ENCODE measurements at regions not wholly inside any gene's neighbourhood (a gene's known extent, or its start where the extent isn't known, plus 50 kb on each side); places are given as distances from the start of the nearest gene placed in this dataset.
"Not testable (repeated sequence)": the region's sequence is repeated elsewhere in the genome, so short reads cannot be mapped to it uniquely, and the experiment has no call there.

DNA sequence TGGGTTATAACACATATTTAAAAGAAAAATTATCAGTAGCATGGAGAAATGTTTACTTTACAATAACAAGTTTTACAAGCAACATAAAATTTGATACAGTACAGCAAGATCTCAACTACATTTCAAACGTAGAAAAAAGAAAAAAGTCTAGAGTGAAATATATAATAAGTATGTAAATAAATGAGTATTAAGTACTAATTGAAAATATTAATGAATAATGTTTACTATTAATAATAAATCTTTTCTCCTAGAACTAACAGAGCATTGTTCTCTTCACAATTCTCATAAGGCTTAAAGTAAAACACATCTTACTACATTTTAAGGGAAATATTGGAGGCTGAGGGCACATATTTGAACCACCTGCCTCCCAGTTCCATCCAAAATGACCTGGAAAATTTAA is 72.1 kb downstream of the TMEM212 start:
- peak; percentile 19 for FAIRE-seq

DNA sequence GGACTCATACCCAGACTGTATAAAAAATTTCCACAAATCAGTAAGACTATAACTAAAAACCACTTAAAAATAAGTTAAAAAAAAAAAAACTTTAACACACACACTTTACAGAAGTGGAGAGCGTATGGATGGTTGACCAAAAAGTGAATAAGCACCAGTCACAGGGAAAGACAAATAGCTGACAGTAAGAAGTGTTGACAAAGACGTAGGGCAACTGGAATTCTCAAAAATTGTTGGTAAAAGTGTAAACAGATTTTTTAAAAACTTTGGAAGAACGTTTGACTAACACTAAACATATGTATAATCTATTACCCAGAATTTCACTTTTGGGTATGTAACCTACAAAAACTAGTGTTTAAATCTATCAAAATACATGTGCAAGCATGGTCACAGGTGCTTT is 73.7 kb downstream of the TMEM212 start:
- FAIRE-seq, result no peak

DNA sequence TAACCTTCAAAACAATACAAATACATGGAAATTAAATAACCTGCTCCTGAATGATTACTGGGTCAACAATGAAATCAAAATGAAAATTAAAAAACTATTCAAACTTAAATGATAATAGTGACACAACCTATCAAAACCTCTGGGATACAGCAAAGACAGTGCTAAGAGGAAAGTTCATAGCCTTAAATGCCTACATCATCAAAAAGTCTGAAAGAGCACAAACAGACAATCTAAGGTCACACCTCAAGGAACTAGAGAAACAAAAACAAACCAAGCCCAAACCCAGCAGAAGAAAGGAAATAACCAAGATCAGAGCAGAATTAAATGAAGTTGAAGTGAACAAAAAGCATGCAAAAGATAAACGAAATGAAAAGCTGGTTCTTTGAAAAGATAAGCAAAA is 79.5 kb downstream of the TMEM212 start:
- FAIRE-seq, result not testable (repeated sequence)

DNA sequence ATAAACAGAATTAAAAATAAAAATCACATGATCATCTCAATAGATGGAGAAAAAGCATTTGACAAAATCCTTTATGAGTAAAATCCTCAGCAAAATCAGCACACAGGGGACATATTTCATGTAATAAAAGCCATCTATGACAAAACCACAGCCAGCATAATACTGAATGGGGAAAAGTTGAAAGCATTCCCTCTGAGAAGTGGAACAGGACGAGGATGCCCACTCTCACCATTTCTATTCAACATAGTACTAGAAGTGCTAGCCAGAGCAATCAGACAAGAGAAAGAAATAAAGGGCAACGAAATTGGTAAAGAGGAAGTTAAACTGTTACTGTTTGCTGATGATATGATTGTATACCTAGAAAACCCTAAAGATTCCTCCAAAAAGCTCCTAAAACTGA is 80.5 kb downstream of the TMEM212 start:
- FAIRE-seq, result not testable (repeated sequence)

DNA sequence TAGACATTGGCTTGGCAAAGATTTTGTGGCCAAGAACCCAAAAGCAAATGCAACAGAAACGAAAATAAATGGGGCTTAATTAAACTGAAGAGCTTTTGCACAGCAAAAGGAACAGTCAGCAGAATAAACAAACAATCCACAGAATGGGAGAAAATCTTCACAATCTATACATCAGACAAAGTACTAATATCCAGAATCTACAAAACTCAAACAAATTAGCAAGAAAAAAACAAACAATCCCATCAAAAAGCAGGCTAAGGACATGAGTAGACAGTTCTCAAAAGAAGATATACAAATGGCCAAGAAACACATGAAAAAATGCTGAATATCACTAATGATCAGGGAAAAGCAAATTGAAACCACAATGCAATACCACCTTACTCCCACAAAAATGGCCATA is 81.7 kb downstream of the TMEM212 start:
- FAIRE-seq, result not testable (repeated sequence)

DNA sequence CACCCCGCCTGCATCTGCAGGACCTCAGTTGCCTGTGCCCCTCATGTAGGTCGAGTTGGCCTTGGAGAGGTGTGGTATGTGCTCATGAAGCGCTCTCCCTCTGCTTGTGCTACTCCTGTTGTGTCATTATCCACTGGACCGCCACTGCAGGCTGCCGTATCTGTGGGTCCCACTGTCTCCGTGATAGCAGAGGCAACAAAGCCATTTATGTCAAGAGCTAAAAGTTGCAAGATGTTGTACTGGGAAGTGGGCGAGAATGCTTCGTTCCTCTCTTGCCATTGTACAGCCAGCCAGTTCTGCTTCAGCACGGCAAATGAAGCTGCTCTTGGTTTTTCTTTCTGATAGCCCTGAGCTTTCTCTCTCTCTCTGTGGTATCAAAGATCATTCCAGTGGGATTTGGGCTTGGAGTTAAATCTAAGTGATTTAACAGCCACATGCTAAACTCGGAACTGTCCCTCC is 89.0 kb downstream of the TMEM212 start:
- FAIRE-seq, result no peak

DNA sequence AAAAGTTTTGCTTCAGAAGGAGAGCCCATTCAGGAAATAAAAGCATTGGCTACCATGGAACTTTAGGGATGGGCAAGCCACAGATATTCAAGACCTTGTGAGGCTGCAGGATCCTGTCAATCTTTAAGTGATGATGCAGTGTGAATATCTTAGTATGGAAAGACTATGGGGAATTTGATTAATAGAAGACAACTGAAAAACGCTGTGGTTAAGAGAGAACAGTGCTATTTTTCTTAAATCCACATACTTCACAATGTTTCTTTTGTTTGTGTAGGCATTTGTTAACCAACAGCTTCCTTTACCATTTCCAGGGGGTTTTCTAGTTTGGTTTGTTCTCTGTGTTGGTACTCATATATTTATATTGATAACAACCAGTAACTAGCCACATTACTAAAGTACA is 90.3 kb downstream of the TMEM212 start:
- no peak for FAIRE-seq

DNA sequence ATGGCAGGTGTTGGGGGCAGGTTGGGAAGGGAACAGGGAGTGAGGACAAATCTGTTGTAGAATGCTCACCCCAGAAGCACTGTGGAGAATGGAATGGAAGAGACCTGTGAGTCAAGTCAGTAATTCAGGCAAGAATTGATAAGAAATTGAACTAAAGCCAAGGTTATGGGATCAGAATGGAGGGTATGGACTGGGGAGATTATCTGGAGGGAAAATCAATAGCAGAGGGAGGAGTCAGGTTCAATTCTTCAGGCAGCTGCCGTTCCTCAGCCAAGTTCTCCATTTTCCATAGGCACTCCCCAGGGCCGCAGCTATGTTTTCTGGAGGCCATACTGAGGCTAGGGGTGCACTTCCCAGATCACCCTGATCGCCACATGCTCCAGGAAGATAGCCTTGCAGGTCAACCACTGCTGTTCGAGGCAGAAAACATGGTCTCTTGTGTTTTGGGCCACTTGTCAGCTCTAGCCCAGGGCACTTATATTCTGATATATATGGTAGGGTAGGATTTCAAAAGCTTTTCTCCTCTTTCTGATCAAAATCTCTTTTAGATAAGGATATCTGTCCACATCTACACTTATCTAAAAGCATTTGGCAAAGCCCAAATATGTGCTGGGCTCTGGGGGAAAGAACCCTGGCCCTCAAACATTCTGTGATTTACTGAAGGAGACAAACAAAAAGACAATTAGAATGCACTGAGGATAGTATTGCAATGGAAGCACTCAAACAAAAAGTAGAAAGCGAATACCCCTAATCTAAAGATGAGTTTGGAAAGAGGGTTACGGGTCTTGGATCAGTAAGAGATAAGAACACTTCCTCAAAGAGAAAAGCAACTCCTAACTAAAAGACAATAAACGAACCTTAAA is 92.3 kb downstream of the TMEM212 start:
- no peak for FAIRE-seq

DNA sequence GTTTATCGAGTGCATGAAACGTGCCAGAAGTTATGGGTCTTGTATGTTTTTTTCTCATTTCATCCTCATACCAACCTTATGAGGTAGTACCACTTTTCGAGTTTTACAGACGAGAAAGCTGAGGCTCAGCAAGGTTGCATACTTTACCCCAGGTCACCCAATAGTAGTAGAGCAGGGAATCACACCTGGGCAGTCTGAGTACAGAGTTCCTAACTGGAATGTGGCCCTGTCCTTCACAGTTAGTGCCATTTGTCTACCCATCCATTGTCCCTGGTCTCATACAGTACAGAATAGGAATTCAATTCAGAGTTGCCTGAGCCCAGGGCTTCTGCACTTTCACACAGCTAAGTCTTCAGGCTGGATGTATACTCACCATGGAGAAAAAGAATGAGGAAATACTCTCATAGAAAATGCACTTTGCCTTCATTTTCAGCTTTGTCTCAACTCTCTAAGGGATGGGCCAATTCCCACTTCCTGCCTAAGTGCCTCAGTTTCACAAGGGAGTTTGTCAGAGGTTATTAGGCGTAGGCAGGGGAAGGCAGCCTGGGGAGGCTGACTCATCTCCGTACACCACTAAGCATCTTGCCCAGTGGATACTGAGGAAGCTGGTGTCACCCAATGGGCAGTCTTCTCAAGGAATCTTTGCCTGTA is 93.2 kb downstream of the TMEM212 start:
- no peak for FAIRE-seq

DNA sequence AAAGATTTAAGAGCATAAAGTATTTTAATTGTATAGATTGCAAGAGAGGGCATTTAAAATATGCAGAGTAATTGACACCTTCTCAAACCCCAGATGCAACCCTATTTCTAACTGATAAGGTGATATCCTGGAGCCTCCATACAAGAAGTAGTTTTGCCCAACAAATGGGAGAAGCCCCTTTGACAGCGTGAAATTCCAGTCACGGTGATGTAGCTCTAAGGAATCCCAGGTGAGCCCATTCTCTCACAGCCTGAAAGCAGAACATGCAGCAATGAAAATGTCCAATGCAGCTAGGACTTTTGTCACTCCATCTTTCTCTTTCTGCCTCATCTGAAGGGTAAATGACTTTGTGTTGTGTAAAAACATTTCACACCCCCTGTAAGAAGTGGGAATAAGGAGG is 96.4 kb downstream of the TMEM212 start:
- FAIRE-seq, result no peak

DNA sequence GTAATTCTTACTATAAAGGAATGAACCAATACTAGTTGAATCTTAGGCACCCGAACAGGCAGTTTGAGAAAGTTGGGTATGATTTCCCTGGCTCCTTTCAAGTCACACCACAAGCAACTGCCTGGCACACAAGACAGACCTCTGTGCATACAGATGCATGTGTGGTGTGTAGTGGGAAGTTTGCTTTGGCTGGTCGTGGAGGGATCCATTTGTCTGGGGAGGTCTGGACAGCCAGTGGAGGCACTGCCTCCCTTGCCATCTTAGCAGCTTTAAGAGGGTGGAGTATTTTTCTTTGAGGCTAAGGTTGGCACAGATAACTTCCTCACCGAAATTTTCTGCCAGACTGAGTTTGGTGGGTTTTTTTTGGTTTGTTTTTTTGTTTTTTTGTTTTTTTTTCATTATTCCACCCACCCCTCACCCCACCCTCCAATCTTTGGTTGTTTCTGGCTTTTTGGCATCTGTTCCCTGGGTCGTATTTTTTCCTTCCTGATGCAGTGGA is 97.1 kb downstream of the TMEM212 start:
- FAIRE-seq, result no peak

DNA sequence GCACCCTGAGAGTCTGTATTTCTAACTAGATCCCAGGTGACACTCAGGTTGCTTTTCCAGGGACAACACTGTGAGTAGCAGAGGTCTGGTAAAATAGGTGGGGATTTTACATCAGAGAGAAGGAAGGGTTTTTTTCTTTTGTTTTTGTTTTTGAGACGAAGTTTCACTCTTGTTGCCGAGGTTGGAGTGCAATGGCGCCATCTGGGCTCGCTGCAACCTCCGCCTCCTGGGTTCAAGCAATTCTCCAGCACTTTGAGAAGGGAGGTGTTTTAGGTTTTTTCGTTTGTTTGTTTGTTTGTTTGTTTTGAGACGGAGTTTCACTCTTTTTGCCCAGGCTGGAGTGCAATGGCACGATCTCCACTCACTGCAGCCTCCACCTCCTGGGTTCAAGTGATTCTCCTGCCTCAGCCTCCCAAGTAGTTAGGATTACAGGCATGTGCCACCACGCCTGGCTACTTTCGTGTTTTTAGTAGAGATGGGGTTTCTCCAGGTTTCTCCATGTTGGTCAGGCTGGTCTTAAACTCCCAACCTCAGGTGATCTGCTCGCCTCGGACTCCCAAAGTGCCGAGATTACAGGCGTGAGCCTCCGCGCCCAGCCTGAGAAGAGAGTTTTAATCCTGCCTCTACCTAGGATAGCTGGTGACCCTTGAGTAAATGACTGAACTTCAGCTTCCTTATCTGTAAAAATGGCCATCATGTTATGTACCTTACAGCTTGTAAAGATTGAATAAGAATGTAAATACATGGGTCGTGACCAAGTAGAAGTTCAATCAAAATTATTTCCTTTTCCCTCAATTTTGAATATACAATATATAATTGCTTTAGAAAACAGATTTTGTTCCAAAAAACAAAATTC is 95.9 kb upstream of the FNDC3B start:
- FAIRE-seq, result no peak

DNA sequence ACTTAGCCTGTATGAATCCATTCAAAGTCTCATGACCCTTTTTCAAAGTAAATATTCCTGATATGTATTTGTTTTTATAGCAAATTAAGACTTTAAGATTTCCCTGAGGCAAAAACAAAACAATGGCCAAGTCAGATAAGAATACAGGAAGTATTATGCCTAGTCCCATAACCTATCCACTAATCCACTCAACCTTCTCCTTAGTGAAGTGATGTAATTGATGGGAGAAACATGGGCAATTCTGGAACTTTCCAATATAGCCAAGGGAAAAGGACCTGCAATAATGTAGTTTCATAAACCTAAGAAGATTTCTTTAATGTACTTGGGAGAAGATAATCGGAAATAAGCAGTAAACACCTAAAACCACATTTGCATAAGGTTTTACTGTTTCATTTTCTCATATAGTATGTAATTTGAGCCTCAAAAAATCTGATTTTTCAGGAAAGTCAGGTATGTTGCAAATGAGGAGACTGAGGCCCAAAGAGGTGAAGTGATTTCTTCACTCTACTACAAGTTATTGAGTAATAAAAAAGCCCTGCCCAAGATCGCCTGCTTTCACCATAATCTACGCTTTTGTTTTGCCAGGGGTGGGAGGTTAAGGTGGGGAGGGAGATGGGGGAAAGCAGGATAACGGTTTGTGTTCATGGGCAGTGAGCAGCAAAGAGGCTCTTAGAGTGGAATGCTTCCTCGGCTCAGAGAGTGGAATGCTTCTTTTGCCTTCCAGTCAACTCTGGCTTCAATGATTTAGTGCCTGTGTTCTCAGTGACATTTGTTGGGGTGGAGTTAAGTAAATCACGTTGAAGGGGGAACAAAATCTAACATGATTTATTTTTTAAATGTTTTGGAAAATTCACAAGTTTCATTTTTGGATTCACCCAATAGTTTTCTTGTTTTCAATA is 95.0 kb upstream of the FNDC3B start:
- FAIRE-seq, result peak; percentile 46

DNA sequence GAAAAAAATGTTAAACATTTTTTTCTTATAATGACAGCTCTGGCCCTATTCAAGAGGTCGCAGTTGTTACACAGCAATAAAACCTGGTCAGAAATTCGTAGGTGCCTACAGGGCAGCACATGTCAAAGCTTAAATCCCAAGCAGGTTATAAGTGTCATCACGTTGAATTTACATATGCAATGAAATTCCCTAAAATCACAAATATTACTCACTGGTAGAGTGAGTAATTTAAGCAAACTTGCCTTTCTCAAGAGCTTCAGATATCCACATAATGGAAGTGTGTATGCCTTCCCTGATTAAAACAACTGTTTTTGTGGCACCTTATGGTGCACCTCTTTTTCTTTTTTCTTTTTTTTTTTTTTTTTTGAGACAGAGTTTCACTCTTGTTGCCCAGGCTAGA is 90.7 kb upstream of the FNDC3B start:
- no peak for FAIRE-seq

DNA sequence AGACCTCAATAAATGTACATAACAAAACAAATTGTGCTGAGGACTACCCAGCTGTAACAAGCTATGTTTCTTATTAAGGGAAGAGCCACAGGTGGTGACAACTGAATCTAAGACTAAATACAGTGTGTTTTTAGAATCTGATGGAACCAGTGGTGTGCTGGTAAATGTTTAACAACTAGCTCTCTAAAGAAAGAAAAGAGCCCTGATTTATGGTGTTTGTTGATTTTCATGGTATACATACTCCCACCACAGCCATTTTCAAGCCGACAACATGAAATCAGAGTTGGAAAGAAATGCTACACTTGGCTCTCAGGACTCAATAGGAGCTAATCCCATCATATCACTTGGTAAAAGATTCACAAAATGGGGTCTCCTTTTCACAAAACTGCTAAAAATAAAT is 89.8 kb upstream of the FNDC3B start:
- FAIRE-seq, result no peak

DNA sequence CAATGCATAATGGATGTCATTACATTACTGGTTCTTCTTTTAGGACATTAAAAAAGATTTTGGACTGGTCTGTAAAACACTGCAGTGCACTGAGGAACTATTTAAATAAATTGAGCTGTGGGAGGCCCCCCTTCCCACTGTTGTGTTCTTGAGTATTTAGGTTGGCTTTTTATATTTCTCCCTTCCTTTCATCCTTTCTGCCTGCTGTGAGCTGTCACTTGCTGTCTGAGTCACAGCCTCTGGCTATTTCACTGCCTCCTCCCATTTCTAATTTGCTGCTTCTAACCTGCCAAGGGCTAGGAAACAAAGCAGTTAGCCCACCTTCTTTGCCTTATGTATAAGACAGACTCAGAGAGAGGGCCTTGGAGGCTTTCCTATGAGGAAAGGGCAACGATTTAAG is 89.0 kb upstream of the FNDC3B start:
- no peak for FAIRE-seq

DNA sequence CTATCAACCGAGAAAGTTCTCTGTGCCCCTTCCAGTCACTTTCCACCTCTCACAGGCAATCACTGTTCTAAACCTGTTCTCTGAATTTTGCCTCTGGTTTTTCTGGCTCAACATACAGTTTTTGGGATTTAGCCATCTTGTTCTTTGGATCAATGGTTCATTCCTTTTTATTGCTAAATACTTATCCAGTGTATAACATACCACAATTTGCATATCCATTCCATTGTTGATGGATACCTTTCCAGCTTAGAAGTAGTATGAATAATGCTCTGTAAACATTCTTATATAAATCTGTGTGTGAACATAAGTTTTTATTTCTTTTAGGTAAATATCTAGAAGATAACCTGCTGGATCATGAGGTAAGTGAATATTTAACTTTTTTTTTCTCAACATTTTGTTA is 87.8 kb upstream of the FNDC3B start:
- FAIRE-seq, result no peak

DNA sequence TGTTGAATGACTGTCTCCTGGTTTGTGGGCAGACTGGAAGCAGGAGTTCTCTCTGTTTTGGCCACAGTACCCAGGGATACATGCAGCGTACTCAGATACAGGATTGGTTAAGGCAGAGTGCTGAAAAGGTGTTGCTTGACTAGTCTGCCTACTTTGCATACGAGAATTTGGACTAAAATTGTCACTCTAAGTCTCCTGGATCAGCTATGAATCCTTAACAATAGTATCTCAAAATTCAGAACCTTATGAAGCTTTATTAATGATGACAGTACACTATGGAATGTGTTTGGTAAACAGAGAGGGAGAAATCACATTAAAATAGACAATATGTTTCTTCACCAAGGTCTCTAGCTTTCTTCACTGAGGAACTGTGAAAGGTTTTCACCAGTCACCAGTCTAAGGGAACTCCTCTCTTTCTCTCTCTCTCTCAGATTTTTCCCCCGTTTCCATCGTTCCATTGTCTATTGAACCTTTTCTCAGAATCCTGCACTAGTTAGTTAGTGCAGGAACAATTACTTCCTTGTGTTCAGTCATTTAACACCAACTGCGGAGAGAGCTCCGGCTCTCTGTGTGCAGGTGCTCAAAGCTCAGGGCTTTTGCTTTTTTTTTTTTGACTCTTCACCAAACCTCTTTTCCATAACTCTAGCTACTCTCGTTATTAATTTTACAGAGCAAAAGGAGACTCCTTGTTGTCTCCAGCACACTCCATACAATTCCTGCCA is 85.9 kb upstream of the FNDC3B start:
- no peak for FAIRE-seq

DNA sequence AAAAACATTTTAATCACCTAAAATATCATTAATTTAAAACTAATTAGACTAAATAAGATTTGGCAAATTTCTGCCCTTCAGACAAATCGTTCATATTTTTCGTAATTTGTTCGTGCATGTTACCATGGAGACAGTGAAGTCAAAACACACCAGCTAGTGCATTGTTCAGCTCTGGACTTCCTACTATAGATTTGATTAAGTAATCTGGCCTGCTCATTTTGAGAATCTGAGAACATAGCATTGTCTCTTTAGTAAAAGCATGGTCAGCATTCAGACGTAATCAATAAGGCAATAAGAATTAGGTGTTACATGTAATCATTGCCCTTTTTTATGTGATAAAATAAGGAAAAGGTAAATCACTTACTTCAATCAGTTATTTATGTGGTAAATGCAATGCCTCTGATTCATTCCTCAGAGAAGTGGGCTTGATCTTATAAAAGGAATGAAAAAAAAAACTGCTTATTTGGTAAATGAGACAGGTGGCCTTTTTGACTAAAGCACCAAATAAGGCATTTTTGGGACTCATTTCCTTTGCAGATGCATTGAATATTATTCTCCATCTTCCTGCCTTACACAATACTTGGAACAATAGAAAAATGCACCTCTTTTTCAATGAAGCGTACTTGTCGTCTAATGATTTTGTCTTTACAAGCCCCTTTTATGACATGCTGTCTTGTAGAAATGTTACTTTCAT is 84.5 kb upstream of the FNDC3B start:
- FAIRE-seq, result no peak

DNA sequence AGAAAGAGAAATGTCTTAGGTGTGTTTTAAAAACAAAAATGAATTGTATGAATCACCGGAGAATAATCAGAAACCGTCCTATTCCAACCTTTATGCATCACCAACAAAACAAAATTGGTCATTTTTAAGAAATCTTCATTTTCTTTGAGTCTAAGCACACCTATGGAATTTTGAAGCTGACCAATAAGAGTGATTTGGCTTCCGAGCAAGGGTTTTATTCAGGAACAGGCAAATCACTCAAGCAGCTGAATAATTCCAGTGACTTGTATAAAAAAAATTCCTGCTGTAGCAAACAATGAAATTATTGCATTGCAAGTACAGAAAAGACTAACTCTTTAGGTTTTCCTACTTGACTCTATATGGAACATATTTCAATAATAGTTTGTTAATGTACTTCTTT is 83.8 kb upstream of the FNDC3B start:
- no peak for FAIRE-seq

DNA sequence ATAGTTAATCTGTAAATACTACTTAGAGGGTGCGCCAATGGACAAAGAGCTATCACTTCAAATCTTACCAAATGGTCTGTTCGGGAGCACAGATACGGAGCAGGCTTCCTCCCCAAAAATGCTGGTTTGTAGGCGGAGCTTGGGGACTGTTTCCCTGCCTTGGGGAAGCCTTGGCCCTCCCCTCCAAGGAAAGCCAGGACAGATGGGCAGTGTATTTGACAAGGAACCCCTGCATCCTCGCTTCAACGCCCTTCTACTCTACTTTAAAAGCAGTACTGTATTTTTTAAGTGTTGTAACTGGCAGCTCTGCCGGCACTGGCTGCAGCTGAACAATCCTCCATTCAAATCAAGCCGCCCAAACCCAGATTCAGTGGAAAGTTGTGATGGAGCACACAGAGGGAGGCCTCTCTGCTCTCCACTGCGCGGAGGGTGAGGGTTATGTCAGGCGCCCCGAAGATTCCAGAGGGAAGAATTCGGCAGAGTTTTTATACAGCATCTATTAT is 83.1 kb upstream of the FNDC3B start:
- no peak for FAIRE-seq
